GM06990 (cell line): ENCODE measurements at regions not wholly inside any gene's neighbourhood (a gene's known extent, or its start where the extent isn't known, plus 50 kb on each side); places are given as distances from the start of the nearest gene placed in this dataset.

Experiments
- DNase-seq: peaks from one replicate; pipeline ENCODE4 v3.0.0-alpha.2; 2011; ENCODE audit not compliant: insufficient read length; ENCODE audit errors: extremely low read depth
- H3K27me3 ChIP-seq: replicated peaks from 2 replicates; pipeline ENCODE4 v1.6.0; 2011; ENCODE audit warnings: low read length; ENCODE audit not compliant: control insufficient read depth, insufficient read depth
- H3K36me3 ChIP-seq: 2 replicates; pipeline ENCODE4 v1.5.1; 2011; ENCODE audit warnings: low read length; ENCODE audit not compliant: control insufficient read depth, insufficient read depth
- H3K4me3 ChIP-seq: replicated peaks from 2 replicates; pipeline ENCODE4 v1.5.1; 2011; ENCODE audit warnings: low read depth, mild to moderate bottlenecking, control low read depth, low read length
- TF ChIP-seq, protein P1 (sequence below): IDR thresholded peaks from 2 replicates; pipeline ENCODE4 v1.5.1; 2011; ENCODE audit warnings: low read length, control low read depth, mild to moderate bottlenecking, inconsistent platforms; ENCODE audit not compliant: insufficient read depth, poor library complexity, severe bottlenecking

- TF ChIP-seq, protein P1, sequence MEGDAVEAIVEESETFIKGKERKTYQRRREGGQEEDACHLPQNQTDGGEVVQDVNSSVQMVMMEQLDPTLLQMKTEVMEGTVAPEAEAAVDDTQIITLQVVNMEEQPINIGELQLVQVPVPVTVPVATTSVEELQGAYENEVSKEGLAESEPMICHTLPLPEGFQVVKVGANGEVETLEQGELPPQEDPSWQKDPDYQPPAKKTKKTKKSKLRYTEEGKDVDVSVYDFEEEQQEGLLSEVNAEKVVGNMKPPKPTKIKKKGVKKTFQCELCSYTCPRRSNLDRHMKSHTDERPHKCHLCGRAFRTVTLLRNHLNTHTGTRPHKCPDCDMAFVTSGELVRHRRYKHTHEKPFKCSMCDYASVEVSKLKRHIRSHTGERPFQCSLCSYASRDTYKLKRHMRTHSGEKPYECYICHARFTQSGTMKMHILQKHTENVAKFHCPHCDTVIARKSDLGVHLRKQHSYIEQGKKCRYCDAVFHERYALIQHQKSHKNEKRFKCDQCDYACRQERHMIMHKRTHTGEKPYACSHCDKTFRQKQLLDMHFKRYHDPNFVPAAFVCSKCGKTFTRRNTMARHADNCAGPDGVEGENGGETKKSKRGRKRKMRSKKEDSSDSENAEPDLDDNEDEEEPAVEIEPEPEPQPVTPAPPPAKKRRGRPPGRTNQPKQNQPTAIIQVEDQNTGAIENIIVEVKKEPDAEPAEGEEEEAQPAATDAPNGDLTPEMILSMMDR = no peak
- Histone ChIP-seq H3K27me3 (no peaks in the 10 kb centered on the region), H3K4me3 (0 out of 2 replicates have a peak overlapping the region, but pooled peaks have one; percentile 5), H3K36me3 (no peaks in the 10 kb centered on the region)
- DNase-seq = no peak
These were observed 65.6 kb downstream of the TEX35 start for GRCh38 chr1:178578541-178578940.

- DNase-seq = no peak
- TF ChIP-seq, protein P1 = no peak
- H3K4me3 ChIP-seq = peak overlapping the region; percentile 20; the same call in 1 of the 2 replicates
These were observed 66.2 kb downstream of the TEX35 start for GRCh38 chr1:178579095-178579494.

GRCh38 chr1:178579562-178579961 is 66.7 kb downstream of the TEX35 start:
- H3K4me3 ChIP-seq = no peak overlapping the region

More at GRCh38 chr1:178579095-178579494, 66.2 kb downstream of the TEX35 start:
- Histone ChIP-seq H3K27me3 (no peaks in the 10 kb centered on the region), H3K36me3 (no peaks in the 10 kb centered on the region)

DNA sequence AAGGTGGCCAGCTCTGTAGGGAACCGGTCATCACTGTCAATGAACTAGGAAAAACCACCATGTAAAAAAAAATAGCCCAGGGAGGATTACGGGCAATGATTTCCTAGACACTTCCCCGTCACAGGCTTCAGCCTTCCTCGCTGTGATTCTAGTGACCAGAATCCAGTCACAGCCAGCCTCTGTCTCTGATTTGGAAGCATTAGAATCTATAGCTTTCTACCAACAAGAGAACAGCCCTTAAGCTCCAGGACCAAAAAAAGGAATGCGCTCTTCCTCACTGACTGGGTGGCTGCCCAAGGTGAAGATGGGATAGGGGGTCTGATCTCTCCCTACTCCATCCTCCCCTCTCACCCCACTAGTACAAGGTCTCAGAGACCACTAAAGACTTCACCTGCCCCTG is 67.2 kb downstream of the TEX35 start:
- TF ChIP-seq, protein P1 = no peak
- H3K27me3 ChIP-seq = no peaks in the 10 kb centered on the region
- DNase-seq = no peak
- H3K36me3 ChIP-seq = no peaks in the 10 kb centered on the region
- no peak overlapping the region for H3K4me3 ChIP-seq

More at GRCh38 chr1:178579562-178579961, 66.7 kb downstream of the TEX35 start:
- DNase-seq = no peak
- no peaks in the 10 kb centered on the region for H3K27me3 ChIP-seq
- no peaks in the 10 kb centered on the region for H3K36me3 ChIP-seq
- TF ChIP-seq, protein P1 = no peak

DNA sequence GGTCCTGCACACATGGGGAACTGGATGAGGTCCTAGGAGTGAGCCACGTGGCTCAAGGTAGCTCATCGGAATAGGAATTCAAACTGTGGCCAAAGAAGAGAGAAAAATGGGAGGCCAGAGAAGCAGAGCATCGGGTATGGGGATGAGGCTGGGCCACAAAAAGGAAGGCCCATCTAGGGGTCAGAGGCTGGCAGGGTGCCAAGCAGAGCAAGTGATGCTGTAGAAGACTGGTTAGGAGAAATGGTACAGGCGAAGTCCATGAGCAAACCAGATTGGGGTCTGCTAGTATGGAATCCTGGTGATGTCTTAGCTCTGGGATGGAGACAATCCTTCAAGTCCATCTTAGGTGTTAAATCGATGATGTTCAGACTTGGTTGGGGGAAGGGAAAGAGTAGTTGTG is 68.0 kb downstream of the TEX35 start:
- H3K4me3 ChIP-seq = no peak overlapping the region
- no peaks in the 10 kb centered on the region for H3K27me3 ChIP-seq
- no peaks in the 10 kb centered on the region for H3K36me3 ChIP-seq
- TF ChIP-seq, protein P1 = no peak
- DNase-seq = no peak
